Esophagus squamous epithelium (tissue), 5 donors: ENCODE measurements at regions not wholly inside any gene's neighbourhood (a gene's known extent, or its start where the extent isn't known, plus 50 kb on each side); places are given as distances from the start of the nearest gene placed in this dataset.

ENCODE experiments used
- DNase-seq: peaks from one replicate; lab custom pipeline; 2025; lab: John Stamatoyannopoulos, UW
- H3K27ac ChIP-seq, 4 donors: fragments of 200-600 bp; sonication (generic); one replicate each; pipeline ENCODE4 v1.5.1; 2016 to 2019; ENCODE audit warnings: mild to moderate bottlenecking in 1 of 4
- H3K27me3 ChIP-seq, 4 donors: fragments of 200-600 bp; sonication (generic); 1 replicate in 3 of 4; 2 replicates in 1 of 4; pipeline versions ENCODE4 v1.5.1 to v1.6.0; 2017 to 2021; ENCODE audit warnings: antibody characterized with exemption in 1 of 4
- H3K36me3 ChIP-seq, 3 donors: fragments of 200-600 bp; sonication (generic); one replicate each; pipeline ENCODE4 v1.5.1; 2016 to 2019
- H3K4me1 ChIP-seq, 3 donors: fragments of 200-600 bp; sonication (generic); one replicate each; pipeline ENCODE4 v1.5.1; 2017 to 2019
- H3K4me3 ChIP-seq, 4 donors: fragments of 200-600 bp; sonication (generic); 1 replicate in 3 of 4; 2 replicates in 1 of 4; pipeline ENCODE4 v1.5.1; 2016 to 2019; ENCODE audit warnings: mild to moderate bottlenecking in 2 of 4, moderate library complexity in 1 of 4
- H3K9me3 ChIP-seq, 3 donors: fragments of 200-600 bp; sonication (generic); one replicate each; pipeline ENCODE4 v1.5.1; 2016 to 2019
- POLR2A ChIP-seq, 4 donors: fragments of 450-650 bp; IDR thresholded peaks; one replicate each; pipeline ENCODE4 v1.6.1; 2017; ENCODE audit warnings: antibody characterized with exemption in 4 of 4, mild to moderate bottlenecking in 4 of 4, moderate library complexity in 3 of 4
- whole genome bisulfite sequencing, 2 donors: methylation state at CpG; one replicate each; pipeline ENCODE4 v1.1.5; 2018; 5-methylcytosine and 5-hydroxymethylcytosine counted together
- intact Hi-C: fragments of 100-400 bp; cut with DNase I; formaldehyde crosslinking; loops from one replicate; pipeline ENCODE4 v1.15.0; 2022
- TF ChIP-seq, protein P1 (sequence below), 6 experiments: fragments of 450-650 bp in 4 of 6; fragments of 200-600 bp in 2 of 6; sonication (generic) in 2 of 6; IDR thresholded peaks; one replicate each; pipeline ENCODE4 v1.5.1; 2016 to 2019; ENCODE audit warnings: antibody characterized with exemption in 6 of 6, mild to moderate bottlenecking in 4 of 6, moderate library complexity in 4 of 6
- donor health status: DM: yes; HTN: yes; CAD: no.

DNA sequence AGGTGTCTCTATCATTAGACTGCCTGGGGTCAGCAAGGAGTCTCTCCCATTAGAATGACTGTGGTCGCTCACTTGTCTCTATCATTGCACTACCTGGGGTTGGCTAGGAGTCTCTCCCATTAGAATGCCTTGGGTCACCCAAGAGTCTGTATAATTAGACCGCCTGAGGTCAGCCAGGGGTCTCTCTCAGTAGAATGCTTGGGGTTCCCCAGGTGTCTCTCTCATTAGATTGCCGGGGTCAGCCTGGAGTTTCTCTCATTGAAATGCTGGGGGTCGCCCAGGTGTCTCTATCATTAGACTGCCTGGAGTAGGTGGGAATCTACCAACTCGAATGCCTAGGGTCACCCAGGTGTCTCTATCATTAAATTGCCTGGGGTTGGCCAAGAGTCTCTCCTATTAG, 2231.6 kb downstream of the TP53TG3F start:
- H3K9me3 ChIP-seq: peaks cover 0 to 45% (median 0%) of the 10 kb centered on the region in 3 donors
- DNase-seq: no peak
- WGBS, 2 donors: 43% methylated on average over 3 of the region's 5 CpGs; no CpG with 5 or more reads in 1 of the 2 donors

DNA sequence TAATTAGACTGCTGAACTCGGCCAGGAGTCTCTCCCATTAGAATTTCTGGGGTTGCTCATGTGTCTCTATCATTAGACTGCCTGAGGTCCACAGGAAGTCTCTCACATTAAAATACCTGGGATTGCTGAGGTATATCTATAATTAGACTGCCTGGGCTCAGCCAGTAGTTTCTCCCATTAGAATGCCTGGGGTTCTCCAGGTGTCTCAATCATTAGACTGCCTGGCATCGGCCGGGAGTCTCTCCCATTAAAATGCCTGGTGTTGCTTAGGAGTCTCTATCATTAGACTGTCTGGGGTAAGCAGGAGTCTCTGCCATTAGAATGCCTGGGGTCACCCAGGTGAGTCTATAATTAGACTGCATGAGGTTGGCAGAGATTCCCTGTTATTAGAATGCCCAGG, 2233.4 kb downstream of the TP53TG3F start:
- Histone ChIP-seq H3K9me3 (peaks cover 0 to 52% (median 0%) of the 10 kb centered on the region in 3 donors), H3K4me3 (no peak overlapping the region), H3K27me3 (no peaks in the 10 kb centered on the region), H3K27ac (no peak overlapping the region), H3K4me1 (no peaks in the 10 kb centered on the region), H3K36me3 (no peaks in the 10 kb centered on the region)
- DNase-seq: no peak
- intact Hi-C loops: no loop called here
- no peak for TF ChIP-seq POLR2A (IDR thresholded peaks at IDR 0.05)
- TF ChIP-seq, protein P1, sequence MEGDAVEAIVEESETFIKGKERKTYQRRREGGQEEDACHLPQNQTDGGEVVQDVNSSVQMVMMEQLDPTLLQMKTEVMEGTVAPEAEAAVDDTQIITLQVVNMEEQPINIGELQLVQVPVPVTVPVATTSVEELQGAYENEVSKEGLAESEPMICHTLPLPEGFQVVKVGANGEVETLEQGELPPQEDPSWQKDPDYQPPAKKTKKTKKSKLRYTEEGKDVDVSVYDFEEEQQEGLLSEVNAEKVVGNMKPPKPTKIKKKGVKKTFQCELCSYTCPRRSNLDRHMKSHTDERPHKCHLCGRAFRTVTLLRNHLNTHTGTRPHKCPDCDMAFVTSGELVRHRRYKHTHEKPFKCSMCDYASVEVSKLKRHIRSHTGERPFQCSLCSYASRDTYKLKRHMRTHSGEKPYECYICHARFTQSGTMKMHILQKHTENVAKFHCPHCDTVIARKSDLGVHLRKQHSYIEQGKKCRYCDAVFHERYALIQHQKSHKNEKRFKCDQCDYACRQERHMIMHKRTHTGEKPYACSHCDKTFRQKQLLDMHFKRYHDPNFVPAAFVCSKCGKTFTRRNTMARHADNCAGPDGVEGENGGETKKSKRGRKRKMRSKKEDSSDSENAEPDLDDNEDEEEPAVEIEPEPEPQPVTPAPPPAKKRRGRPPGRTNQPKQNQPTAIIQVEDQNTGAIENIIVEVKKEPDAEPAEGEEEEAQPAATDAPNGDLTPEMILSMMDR (IDR thresholded peaks at IDR 0.05): no peak
- 50 to 63% methylated on average over 1 to 3 of the region's 3 CpGs for WGBS, 2 donors

More for the DNA sequence above, 2231.6 kb downstream of the TP53TG3F start:
- Histone ChIP-seq H3K36me3 (no peaks in the 10 kb centered on the region), H3K27ac (no peak overlapping the region), H3K27me3 (no peaks in the 10 kb centered on the region), H3K4me3 (no peak overlapping the region), H3K4me1 (no peaks in the 10 kb centered on the region)
- TF ChIP-seq POLR2A (IDR thresholded peaks at IDR 0.05): no peak
- TF ChIP-seq, protein P1 (IDR thresholded peaks at IDR 0.05): no peak
- intact Hi-C loops: no loop called here

DNA sequence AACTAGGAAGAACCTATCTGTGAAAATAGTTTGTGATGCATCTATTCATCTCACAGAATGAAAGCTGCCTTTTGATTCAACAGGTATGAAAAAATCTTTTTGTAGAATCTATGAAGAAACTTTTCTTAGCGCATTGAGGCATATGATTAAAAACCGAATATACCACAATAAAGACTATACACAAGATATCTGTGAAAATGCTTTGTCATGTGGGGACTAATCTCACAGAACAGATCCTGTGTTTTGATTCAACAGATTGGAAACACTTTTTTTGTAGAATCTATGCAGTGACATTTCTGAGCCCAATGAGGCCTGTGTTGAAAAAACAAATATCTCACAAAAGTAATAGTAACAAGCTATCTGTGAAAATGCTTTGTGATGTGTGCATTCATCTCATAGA, 2247.5 kb downstream of the TP53TG3F start:
- no peak for DNase-seq
- no peak overlapping the region for H3K4me3 ChIP-seq
- peaks cover 0 to 4% (median 3%) of the 10 kb centered on the region in 3 donors for H3K9me3 ChIP-seq
- intact Hi-C loops: no loop called here
- TF ChIP-seq, protein P1 (IDR thresholded peaks at IDR 0.05): no peak
- TF ChIP-seq POLR2A (IDR thresholded peaks at IDR 0.05): no peak
- no peaks in the 10 kb centered on the region for H3K4me1 ChIP-seq
- WGBS, 2 donors: 85 to 92% methylated on average over 2 of the region's 2 CpGs
- H3K27me3 ChIP-seq: no peaks in the 10 kb centered on the region
- no peak overlapping the region for H3K27ac ChIP-seq
- H3K36me3 ChIP-seq: no peaks in the 10 kb centered on the region

DNA sequence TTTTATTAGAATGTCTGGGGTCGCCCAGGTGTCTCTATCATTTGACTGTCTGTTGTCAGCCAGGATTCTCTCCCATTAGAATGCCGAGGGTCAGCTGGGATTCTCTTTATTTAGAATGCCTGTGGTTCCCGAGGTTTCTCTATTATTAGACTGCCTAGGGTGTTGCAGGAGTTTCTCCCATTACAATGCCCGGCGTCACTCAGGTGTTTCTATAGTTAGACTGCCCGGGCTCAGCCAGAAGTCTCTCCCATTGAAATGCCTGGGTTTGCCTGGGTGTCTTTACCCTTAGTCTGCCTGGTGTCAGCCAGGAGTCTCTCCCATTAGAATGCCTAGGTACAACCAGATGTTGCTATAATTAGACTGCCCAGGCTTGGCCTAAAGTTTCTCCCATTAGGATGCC, 2252.0 kb downstream of the TP53TG3F start:
- intact Hi-C loops: no loop called here
- H3K27me3 ChIP-seq: no peaks in the 10 kb centered on the region
- H3K36me3 ChIP-seq: no peaks in the 10 kb centered on the region
- TF ChIP-seq, protein P1 (IDR thresholded peaks at IDR 0.05): no peak
- no peak for TF ChIP-seq POLR2A (IDR thresholded peaks at IDR 0.05)
- peaks cover 0 to 38% (median 0%) of the 10 kb centered on the region in 3 donors for H3K9me3 ChIP-seq
- no peaks in the 10 kb centered on the region for H3K4me1 ChIP-seq
- H3K4me3 ChIP-seq: no peak overlapping the region
- WGBS, 2 donors: 67 to 71% methylated on average over 3 to 6 of the region's 6 CpGs
- no peak for DNase-seq
- no peak overlapping the region for H3K27ac ChIP-seq

DNA sequence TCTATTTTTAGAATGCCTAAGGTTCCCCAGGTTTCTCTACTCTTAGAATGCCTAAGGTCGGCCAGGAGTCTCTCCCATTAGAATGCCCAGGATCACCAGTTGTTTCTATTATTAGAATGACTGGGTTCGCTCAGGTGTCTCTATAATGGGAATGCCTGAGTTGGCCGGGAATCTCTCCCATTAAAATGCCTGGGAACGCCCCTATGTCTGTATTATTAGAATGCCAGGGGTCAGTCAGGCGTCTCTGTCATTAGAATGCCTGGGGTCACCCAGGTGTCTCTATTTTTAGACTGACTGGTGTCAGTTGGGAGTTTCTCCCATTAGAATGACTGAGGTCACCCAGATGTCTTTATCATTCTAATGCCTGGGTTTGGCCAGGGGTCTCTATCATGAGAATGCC, 2252.5 kb downstream of the TP53TG3F start:
- 67 to 74% methylated on average over 2 to 5 of the region's 5 CpGs for WGBS, 2 donors
- TF ChIP-seq POLR2A (IDR thresholded peaks at IDR 0.05): no peak
- TF ChIP-seq, protein P1 (IDR thresholded peaks at IDR 0.05): no peak
- Histone ChIP-seq H3K27me3 (no peaks in the 10 kb centered on the region), H3K36me3 (no peaks in the 10 kb centered on the region), H3K4me1 (no peaks in the 10 kb centered on the region), H3K4me3 (no peak overlapping the region), H3K9me3 (peaks cover 0 to 38% (median 0%) of the 10 kb centered on the region in 3 donors), H3K27ac (no peak overlapping the region)
- intact Hi-C loops: no loop called here
- no peak for DNase-seq
